GM13976 (cell line): ENCODE measurements at regions not wholly inside any gene's neighbourhood (a gene's known extent, or its start where the extent isn't known, plus 50 kb on each side); places are given as distances from the start of the nearest gene placed in this dataset.

Experiments
- DNase-seq: peaks from one replicate; pipeline ENCODE4 v3.0.0; 2012; ENCODE audit warnings: low spot score
- in situ Hi-C: fragments of 300-500 bp; cut with MboI; formaldehyde crosslinking; loops from one replicate; pipeline ENCODE4 v1.12.0; 2022; ENCODE audit warnings: low sequenced_read_pairs, mixed read lengths, inconsistent platforms; ENCODE audit not compliant: unreplicated experiment
- TF ChIP-seq, protein P1 (sequence below): IDR thresholded peaks from 2 replicates; pipeline ENCODE4 v1.5.1; 2012; ENCODE audit warnings: borderline replicate concordance, mild to moderate bottlenecking; ENCODE audit not compliant: insufficient read depth; ENCODE audit errors: extremely low read depth, missing control alignments, control extremely low read depth

DNA sequence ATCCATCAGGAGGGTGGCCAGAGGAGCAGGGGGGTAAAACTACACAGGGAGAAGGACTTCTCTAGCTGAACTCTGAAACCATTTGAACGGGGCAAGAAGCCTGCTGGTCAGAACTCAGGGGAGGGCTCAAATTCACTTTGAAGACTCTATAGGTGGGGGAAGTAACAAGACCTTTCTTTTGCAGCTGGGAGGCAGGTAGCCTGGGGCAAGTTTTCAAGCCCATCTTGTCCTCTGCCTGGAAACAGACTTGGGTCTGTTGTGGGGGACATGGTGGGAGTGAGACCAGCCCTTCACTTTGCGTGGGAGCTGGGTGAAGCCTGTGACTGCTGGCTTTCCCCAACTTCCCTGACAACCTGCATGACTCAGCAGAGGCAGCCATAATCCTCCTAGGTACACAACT lies 312.3 kb downstream of the SPRY1 start:
- in situ Hi-C loops: no loop called here
- DNase-seq: no peak
- TF ChIP-seq, protein P1, sequence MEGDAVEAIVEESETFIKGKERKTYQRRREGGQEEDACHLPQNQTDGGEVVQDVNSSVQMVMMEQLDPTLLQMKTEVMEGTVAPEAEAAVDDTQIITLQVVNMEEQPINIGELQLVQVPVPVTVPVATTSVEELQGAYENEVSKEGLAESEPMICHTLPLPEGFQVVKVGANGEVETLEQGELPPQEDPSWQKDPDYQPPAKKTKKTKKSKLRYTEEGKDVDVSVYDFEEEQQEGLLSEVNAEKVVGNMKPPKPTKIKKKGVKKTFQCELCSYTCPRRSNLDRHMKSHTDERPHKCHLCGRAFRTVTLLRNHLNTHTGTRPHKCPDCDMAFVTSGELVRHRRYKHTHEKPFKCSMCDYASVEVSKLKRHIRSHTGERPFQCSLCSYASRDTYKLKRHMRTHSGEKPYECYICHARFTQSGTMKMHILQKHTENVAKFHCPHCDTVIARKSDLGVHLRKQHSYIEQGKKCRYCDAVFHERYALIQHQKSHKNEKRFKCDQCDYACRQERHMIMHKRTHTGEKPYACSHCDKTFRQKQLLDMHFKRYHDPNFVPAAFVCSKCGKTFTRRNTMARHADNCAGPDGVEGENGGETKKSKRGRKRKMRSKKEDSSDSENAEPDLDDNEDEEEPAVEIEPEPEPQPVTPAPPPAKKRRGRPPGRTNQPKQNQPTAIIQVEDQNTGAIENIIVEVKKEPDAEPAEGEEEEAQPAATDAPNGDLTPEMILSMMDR: no peak

DNA sequence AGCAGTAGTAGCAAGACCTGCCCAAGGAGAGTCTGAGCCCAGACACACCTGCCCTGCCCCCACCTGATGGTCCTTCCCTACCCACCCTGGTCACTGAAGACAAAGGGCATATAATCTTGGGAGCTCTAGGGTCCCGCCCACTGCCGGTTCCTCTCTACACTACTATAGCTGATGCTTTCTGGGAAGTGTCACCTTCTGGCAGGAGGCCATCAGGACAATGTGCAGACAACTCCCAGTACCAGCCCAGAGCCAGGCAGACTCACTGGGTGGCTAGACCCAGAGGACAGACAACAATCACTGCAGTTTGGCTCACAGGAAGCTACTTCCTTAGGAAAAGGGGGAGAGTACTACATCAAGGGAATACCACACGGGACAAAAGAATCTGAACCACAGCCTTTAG lies 312.7 kb downstream of the SPRY1 start:
- DNase-seq: no peak
- in situ Hi-C loops: no loop called here
- TF ChIP-seq, protein P1: no peak

DNA sequence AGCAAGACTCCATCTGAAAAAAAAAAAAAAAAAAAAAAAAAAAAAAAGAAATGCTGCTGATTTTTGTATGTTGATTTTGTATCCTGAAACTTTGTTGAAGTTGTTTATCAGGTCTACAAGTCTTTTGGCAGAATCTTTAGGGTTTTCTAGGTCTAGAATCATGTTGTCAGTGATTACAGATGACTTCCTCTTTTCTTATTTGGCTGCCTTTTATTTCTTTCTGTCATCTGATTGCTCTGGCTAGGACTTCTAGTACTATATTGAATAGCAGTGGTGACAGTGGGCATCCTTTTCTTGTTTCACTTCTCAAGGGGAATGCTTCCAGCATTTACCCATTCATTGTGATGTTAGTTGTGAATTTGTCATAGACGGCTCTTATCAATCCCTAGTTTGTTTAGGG lies 334.4 kb downstream of the SPRY1 start:
- TF ChIP-seq, protein P1: no peak
- in situ Hi-C loops: no loop called here
- DNase-seq: no peak

DNA sequence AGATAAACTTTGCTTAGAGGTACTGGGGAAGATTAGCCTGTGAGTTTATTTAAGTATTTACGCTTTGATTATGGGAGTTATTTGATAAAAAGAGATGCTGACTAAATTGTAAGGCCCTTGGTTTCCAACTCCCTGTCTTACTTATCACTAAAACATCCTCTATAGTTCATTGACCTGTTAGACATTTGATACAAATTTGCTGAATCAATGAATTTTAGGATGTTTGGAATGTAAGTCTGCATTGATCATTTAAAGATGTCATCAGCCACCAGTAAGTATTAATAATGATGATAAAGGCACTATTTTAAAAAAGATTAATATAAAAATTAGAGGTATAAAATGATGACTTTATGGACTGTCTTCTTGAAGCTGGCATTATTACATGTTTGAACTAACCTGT lies 340.6 kb downstream of the SPRY1 start:
- no peak for DNase-seq
- in situ Hi-C loops: no loop called here
- TF ChIP-seq, protein P1: no peak

DNA sequence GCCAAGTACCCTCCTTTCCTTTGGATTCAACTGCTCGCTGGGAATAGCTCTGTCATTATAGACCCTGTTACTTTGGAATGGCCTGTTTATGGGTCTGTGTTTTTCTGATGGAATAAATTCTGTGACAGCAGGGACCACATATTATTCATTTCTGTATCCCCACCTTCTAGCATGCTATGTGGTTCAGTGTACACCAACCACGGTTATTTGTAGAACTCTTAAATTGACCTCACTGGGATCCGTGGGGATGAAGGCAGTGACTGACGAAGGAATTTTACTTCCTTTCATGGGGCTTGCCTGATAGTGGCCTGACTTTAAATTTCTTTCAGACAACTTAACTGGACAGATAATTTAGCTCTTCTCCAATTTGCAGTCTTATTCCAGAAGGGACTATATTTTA lies 343.2 kb downstream of the SPRY1 start:
- DNase-seq: no peak
- in situ Hi-C loops: no loop called here
- TF ChIP-seq, protein P1: no peak

DNA sequence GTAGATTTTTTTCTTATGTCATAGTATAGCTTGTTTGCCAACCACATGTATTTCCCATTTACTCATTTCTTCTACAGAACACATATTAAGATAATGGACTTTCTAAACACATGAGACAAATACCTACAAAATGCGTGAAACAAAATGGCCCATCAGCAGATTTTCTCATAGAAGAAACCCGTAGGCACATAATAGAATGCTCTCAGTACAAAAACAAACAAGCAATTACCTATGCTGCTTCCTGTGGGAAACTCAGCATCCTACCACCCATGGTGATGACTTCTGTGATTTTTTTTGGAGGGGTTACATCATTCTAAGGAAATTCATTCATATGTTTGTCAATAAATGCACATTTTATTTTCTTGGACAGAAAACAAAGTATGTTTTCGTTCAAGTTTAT lies 343.6 kb downstream of the SPRY1 start:
- no peak for DNase-seq
- in situ Hi-C loops: no loop called here
- TF ChIP-seq, protein P1: no peak

DNA sequence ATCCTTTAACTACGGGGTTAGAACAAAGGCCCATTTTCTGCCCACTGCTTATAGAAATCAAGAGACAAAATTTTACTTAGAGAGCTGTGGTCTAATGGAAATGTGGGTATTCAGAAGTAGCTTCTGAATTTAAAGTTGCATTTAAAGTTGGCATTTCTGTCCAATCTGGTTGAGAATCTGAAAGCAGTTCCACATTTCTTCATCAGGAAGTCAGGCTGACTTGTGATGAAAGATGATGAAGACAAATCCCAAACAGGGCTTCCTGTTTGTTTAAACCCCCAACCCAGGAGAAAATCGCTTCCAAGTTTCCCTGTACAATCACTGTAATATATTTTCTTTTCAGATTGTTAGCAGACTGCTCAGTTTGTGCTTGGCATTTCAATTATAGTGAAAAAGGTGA lies 345.3 kb downstream of the SPRY1 start:
- TF ChIP-seq, protein P1: no peak
- in situ Hi-C loops: no loop called here
- DNase-seq: no peak
